HuH-7 (cell line): ENCODE measurements at regions not wholly inside any gene's neighbourhood (a gene's known extent, or its start where the extent isn't known, plus 50 kb on each side); places are given as distances from the start of the nearest gene placed in this dataset.
"Not testable (repeated sequence)": the region's sequence is repeated elsewhere in the genome, so short reads cannot be mapped to it uniquely, and the experiment has no call there.

Experiments
- DNase-seq: peaks from one replicate; pipeline ENCODE4 v3.0.0; 2011; ENCODE audit warnings: low spot score

DNA sequence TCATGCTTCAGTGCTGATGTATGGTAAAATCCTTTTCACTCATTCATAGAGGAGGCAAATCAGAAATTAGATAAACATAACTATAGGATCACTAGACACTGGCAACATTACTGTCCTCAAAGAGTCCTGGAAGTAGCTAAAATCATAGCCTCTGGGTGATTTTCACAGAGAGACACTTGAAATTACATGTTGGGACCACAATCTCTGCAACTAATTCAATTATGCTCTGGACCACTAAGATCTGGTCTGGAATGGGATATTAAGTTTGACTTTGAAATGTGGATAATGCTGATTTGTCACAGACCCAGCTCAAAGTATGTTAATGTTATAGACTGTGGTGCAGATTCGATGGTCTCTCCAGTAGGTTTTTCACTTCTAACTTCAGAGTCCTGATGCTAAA is 214.6 kb upstream of the CCNH start:
- no peak for DNase-seq

DNA sequence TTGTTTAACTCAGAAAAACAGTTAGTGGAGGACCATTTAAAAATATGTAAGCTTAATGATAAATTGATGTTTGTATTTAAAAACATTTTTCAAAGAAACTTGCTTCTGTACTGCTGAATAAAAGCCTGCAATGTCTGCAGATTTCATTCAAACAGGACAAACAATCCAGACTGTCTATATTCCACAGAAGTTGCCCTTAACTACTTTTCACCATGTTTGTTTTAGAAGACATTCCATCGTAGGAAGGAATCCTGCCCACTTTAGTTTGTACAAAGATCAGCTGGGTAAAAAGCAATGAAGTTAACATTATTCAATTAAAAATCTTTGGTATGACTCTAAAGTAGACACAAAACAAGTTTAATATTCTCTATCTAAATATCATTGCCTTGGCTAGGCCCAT is 195.7 kb upstream of the CCNH start:
- DNase-seq = no peak

DNA sequence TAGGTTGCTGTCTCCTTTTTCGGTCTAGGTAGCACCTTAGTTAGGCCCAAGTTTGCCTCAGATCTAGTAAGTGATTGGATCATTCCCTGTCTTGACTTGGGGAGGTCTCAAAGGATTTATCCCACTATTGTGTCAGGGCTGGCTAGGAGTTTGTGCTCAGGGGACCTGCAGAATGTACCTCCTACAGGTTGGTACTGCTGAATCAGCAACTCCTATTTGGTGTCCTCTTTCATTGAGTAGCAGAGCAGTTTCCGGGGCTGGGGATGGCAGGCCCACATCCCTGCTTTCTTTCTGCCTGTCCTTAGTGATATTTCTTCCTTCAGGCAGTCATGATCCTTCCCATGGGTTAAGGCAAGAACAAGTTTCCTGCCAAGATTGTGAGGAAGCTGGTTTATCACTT is 192.9 kb upstream of the CCNH start:
- no peak for DNase-seq

GRCh38 chr5:87599778-87600177 is 187.0 kb upstream of the CCNH start:
- no peak for DNase-seq

- DNase-seq = no peak
Observed at GRCh38 chr5:87598460-87598859, 185.7 kb upstream of the CCNH start.

GRCh38 chr5:87594566-87594965 is 181.8 kb upstream of the CCNH start:
- no peak for DNase-seq

DNA sequence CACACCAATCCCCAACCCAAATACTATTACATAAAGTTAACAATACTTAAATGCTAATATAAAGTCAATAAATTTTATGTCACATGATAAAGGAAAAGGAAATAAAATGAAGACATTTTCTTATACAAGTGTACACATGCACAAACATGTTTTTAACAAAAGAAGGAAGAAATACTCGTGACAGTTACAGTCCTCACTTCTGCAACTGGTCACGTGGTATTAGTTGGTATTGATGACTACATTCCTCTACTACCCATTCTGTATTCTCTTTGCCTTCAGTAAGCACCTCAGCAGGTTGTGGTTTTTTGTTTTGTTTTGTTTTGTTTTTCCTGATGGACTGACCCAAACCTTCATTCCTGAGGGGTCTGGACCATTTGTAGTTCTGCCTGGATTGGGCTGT is 176.9 kb upstream of the CCNH start:
- DNase-seq = no peak

DNA sequence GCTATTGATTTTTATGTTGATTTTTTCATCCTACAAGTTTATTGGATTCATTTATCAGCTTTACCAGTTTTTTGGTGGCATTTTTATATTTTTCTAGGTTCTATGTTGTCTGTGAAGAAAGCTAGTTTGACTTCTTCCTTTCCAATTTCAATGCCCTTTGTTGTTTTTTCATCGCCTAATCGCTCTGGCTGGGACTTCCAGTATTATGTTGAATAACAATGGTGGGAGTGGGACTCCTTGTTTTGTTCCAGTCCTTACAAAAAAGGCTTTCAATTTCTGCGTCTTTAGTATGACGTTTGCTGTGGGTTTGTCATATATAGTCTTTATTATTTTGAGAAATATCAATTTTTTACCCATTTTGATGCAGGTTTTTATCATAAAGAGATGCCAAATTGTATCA is 175.6 kb upstream of the CCNH start:
- no peak for DNase-seq

DNA sequence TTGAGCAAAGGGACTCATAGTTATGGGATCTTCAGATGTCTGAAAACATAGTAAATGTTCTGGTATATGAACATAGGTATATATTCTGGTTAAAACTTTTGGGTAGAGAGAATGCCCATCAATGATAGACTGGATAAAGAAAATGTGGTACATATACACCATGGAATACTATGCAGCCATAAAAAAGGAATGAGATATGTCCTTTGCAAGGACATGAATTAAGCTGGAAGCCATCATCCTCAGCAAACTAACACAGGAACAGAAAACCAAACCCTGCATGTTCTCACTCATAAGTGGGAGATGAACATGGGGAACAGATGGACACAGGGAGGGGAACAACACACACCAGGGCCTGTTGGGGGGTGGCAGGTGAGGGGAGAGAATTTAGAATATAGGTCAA is 171.0 kb upstream of the CCNH start:
- DNase-seq = not testable (repeated sequence)

- no peak for DNase-seq
Observed at GRCh38 chr5:87582149-87582548, 169.4 kb upstream of the CCNH start.

GRCh38 chr5:87581661-87582060 is 168.9 kb upstream of the CCNH start:
- no peak for DNase-seq

GRCh38 chr5:87579678-87580077 is 166.9 kb upstream of the CCNH start:
- DNase-seq = no peak

GRCh38 chr5:87576867-87577266 is 164.1 kb upstream of the CCNH start:
- DNase-seq = no peak

DNA sequence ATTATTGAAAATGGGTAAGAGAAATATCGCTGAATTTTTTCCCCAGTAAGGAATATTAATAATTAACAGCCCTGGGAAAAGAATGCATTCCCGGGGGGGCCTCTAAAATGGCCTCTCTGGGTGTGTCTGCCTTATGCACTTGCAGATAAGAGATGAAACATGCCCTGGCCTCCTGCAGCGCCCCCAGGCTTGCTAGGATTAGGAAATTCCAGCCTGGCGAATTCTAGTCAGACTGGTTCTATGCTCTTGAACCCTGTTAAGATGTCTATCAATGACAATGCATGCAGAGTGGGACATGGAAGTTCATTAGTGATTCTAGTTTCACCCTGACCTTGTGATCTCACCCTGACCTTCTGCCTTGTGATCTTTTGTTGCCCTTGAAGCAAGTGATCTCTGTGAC is 163.6 kb upstream of the CCNH start:
- DNase-seq = not testable (repeated sequence)

DNA sequence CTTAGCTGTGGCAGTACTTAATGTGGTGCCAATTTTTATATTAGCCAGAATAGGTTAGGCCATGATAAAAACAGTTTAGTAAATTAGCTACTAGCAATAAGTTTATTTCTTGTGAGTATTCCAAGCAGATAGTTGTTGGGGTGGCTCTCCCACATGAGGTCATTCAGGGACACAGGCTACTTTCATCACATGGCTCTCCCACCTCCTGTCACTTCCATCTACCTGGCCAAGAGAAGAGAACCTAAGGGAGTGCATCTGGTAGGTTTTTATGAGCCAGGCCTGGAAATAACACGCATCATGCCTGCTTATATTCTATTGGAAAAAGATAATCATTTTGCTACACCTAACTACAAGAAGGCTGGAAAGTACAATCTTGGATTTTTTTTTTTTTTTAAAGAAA is 161.4 kb upstream of the CCNH start:
- DNase-seq = no peak

- no peak for DNase-seq
Observed at GRCh38 chr5:87572611-87573010, 159.9 kb upstream of the CCNH start.

DNA sequence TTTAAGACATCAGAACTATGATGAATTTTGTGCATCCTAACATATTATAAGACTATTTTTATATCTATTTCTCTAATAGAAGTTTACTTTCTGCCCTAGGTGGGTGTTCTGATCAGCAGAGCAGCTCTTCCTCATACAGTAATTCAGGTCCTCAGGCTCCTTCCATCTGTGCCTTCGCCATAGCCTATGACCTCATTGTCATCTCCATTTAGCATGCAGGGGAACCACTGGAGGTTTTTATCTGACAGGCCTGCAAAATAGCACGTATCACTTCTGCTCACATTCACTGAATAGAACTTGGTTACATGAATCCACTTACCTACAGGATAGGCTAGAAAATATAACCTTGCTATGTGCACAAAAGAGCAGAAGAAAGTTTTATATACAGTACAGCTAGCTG is 159.4 kb upstream of the CCNH start:
- no peak for DNase-seq

DNA sequence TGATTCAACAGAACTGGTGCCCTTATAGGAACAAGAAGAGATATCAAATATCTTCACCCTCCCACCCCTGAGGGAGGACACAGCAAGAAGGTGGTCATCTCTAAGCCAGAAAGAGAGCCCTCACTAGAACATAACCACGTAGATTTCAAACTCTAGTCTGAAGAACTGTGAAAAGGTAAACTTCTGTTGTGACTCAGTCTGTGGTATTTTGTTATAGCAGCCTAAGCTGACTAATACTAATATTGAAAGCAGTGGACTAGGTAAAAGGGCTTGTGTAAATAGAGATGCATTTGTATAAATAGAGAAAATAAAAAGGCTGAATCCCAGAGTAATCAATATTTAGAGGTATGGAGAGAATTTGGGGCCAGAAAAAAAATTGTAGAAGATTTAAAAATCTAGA is 157.6 kb upstream of the CCNH start:
- DNase-seq = no peak

- no peak for DNase-seq
Observed at GRCh38 chr5:87562068-87562467, 149.3 kb upstream of the CCNH start.

DNA sequence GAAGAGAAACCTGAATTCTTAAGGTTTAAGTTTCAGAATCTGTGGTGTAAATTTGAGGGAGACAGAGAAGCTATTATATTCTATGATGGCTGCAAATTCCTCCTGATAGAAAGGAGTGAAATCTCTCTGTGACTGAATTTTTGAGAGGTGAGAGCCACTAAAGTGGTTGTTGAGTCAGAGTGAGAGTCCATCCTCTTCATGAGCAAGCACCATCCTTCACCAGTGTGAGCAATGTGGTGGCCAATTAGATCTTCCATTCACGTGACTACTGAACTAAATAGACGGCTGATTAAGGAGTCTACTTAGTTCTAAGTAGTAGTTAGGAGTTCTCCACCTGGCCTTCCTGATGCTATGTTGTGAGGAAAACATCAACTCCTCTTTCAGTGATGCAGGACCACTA is 147.8 kb upstream of the CCNH start:
- DNase-seq = no peak

- DNase-seq = no peak
Observed at GRCh38 chr5:87551911-87552310, 139.2 kb upstream of the CCNH start.

- no peak for DNase-seq
Observed at GRCh38 chr5:87541676-87542075, 128.9 kb upstream of the CCNH start.

GRCh38 chr5:87541033-87541432 is 128.3 kb upstream of the CCNH start:
- no peak for DNase-seq

- no peak for DNase-seq
Observed at GRCh38 chr5:87539839-87540238, 127.1 kb upstream of the CCNH start.

GRCh38 chr5:87536365-87536764 is 123.6 kb upstream of the CCNH start:
- DNase-seq = no peak
